ENCODE measurements at regions not wholly inside any gene's neighbourhood (a gene's known extent, or its start where the extent isn't known, plus 50 kb on each side); places are given as distances from the start of the nearest gene placed in this dataset.

GRCh38 chr5:155783246-155783645 is 543.7 kb upstream of the SGCD start:
- ChIA-PET POLR2A (no interaction called here), CTCF (no interaction called here)
- dilution Hi-C loops (cut with MboI; ENCODE audit: extremely low pct_ligation_motif_present, low sequenced_read_pairs): no loop called here
- Histone ChIP-seq H3K79me2 (ENCODE audit: control insufficient read depth, insufficient read depth, low read length) (no peaks in the 10 kb centered on the region), H3K4me3 (replicated peaks in 1 of 3; ENCODE audit: insufficient read depth in 1 of 3, low read depth in 1 of 3, low read length in 3 of 3) (no peak overlapping the region), H3K9me1 (replicated peaks; ENCODE audit: control insufficient read depth, extremely low read depth, insufficient read depth, low read length) (no peaks in the 10 kb centered on the region), H4K20me1 (replicated peaks; ENCODE audit: control insufficient read depth, extremely low read depth, insufficient read depth, low read length) (no peaks in the 10 kb centered on the region), H3K4me1 (ENCODE audit: control insufficient read depth, extremely low read depth, insufficient read depth, low read length) (no peaks in the 10 kb centered on the region), H3K27me3 (ENCODE audit: control insufficient read depth in 2 of 2, insufficient read depth in 2 of 2, low read length in 2 of 2) (no peaks in the 10 kb centered on the region), H3K9me3 (replicated peaks; ENCODE audit: control insufficient read depth, insufficient read depth, low read length) (no peaks in the 10 kb centered on the region), H2AFZ (ENCODE audit: low read depth, low read length) (no peak overlapping the region), H3K27ac (ENCODE audit: insufficient read depth, low read depth, low read length) (no peak overlapping the region), H3K4me2 (ENCODE audit: insufficient read depth, low read length) (no peak overlapping the region), H3K36me3 (ENCODE audit: control insufficient read depth in 2 of 2, extremely low read depth in 1 of 2, insufficient read depth in 2 of 2, low read length in 2 of 2) (no peaks in the 10 kb centered on the region), H3K9ac (replicated peaks; ENCODE audit: extremely low read depth, insufficient read depth, low read length) (no peak overlapping the region)
- no TSS peak for BruUV-seq (replicated peaks)
- intact Hi-C loops (cut with micrococcal nuclease): no loop called here
- no peak for DNase-seq (ENCODE audit: low read depth, low spot score)
- FAIRE-seq: no peak
- no peak for TF ChIP-seq POLR2A (IDR thresholded peaks at IDR 0.05; ENCODE audit: low read depth, low read length)
- no peak for TF ChIP-seq EZH2 (IDR thresholded peaks at IDR 0.05; ENCODE audit: borderline replicate concordance, low read depth, low read length, severe bottlenecking)
- no peak for TF ChIP-seq JUN (IDR thresholded peaks at IDR 0.05; ENCODE audit: borderline replicate concordance, insufficient read depth, insufficient read length, low read depth)
- no peak for TF ChIP-seq CTCF (IDR thresholded peaks at IDR 0.05; ENCODE audit: extremely low read depth in 1 of 2, insufficient read depth in 1 of 2, low read depth in 1 of 2, low read length in 2 of 2)
- TF ChIP-seq POLR2AphosphoS5 (IDR thresholded peaks at IDR 0.05; ENCODE audit: insufficient read depth, low read depth, low read length): no peak
- TF ChIP-seq GATA2 (IDR thresholded peaks at IDR 0.05; ENCODE audit: insufficient read depth, insufficient read length, low read depth, low read length): no peak
- TF ChIP-seq MYC (IDR thresholded peaks at IDR 0.05; ENCODE audit: low read depth, low read length): no peak
- no peak for TF ChIP-seq FOS (IDR thresholded peaks at IDR 0.05; ENCODE audit: borderline replicate concordance, insufficient read depth, low read length)
- no peak for TF ChIP-seq MAX (IDR thresholded peaks at IDR 0.05; ENCODE audit: insufficient read depth, insufficient read length)

All from endothelial cell of umbilical vein (primary cell).